ENCODE measurements at regions not wholly inside any gene's neighbourhood (a gene's known extent, or its start where the extent isn't known, plus 50 kb on each side); places are given as distances from the start of the nearest gene placed in this dataset.

- H3K4me3 ChIP-seq (ENCODE audit: low read length), result no peak overlapping the region
- TF ChIP-seq CTCF (conservative IDR thresholded peaks at IDR 0.05; ENCODE audit: low read depth, low read length), result no peak
- DNase-seq (ENCODE audit: low read depth), result no peak
Observed at GRCh38 chr16:60818465-60818864, 1217.8 kb downstream of the CDH8 start.

GRCh38 chr16:60816461-60816860 is 1219.8 kb downstream of the CDH8 start:
- no peak for DNase-seq (ENCODE audit: low read depth)
- no peak overlapping the region for H3K4me3 ChIP-seq (ENCODE audit: low read length)
- no peak for TF ChIP-seq CTCF (conservative IDR thresholded peaks at IDR 0.05; ENCODE audit: low read depth, low read length)

GRCh38 chr16:60815865-60816264 is 1220.4 kb downstream of the CDH8 start:
- DNase-seq (ENCODE audit: low read depth), result no peak
- TF ChIP-seq CTCF (conservative IDR thresholded peaks at IDR 0.05; ENCODE audit: low read depth, low read length), result no peak
- no peak overlapping the region for H3K4me3 ChIP-seq (ENCODE audit: low read length)

- no peak for DNase-seq (ENCODE audit: low read depth)
- TF ChIP-seq CTCF (conservative IDR thresholded peaks at IDR 0.05; ENCODE audit: low read depth, low read length), result no peak
- no peak overlapping the region for H3K4me3 ChIP-seq (ENCODE audit: low read length)
Observed at GRCh38 chr16:60815033-60815432, 1221.2 kb downstream of the CDH8 start.

GRCh38 chr16:60811657-60812056 is 1224.6 kb downstream of the CDH8 start:
- DNase-seq (ENCODE audit: low read depth), result no peak
- no peak overlapping the region for H3K4me3 ChIP-seq (ENCODE audit: low read length)
- no peak for TF ChIP-seq CTCF (conservative IDR thresholded peaks at IDR 0.05; ENCODE audit: low read depth, low read length)

- no peak for DNase-seq (ENCODE audit: low read depth)
- TF ChIP-seq CTCF (conservative IDR thresholded peaks at IDR 0.05; ENCODE audit: low read depth, low read length), result no peak
- no peak overlapping the region for H3K4me3 ChIP-seq (ENCODE audit: low read length)
Observed at GRCh38 chr16:60811051-60811608, 1225.1 kb downstream of the CDH8 start.

GRCh38 chr16:60810250-60810649 is 1226.0 kb downstream of the CDH8 start:
- TF ChIP-seq CTCF (conservative IDR thresholded peaks at IDR 0.05; ENCODE audit: low read depth, low read length), result no peak
- no peak overlapping the region for H3K4me3 ChIP-seq (ENCODE audit: low read length)
- no peak for DNase-seq (ENCODE audit: low read depth)
